HG02938 (cell line): ENCODE measurements at regions not wholly inside any gene's neighbourhood (a gene's known extent, or its start where the extent isn't known, plus 50 kb on each side); places are given as distances from the start of the nearest gene placed in this dataset.

Experiments used
- ATAC-seq: cut with Tn5 transposase; IDR thresholded peaks from one replicate; pipeline ENCODE4 v1.9.1; 2021; ENCODE audit warnings: mild to moderate bottlenecking, moderate library complexity; ENCODE audit not compliant: unreplicated experiment

DNA sequence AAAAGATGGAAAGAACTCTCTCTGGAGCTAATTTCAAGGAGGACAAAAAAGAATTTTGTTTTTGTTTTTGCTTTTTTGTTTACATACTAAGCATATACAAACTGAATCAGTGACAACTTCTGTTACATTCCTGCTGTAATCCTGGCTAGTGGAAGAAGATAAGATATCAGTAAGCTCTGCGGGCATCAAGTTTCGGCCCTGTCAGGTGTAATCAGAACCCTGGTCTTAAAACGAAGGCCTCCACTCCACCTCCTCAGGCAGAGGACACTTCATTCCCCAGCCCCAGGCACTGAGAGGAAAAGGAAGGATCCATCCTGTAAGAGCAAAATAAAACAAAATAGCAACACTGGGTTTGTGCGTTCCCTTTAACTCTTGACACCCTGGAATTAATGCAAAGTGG is 88.9 kb upstream of the ARHGAP29 start:
- no peak for ATAC-seq

DNA sequence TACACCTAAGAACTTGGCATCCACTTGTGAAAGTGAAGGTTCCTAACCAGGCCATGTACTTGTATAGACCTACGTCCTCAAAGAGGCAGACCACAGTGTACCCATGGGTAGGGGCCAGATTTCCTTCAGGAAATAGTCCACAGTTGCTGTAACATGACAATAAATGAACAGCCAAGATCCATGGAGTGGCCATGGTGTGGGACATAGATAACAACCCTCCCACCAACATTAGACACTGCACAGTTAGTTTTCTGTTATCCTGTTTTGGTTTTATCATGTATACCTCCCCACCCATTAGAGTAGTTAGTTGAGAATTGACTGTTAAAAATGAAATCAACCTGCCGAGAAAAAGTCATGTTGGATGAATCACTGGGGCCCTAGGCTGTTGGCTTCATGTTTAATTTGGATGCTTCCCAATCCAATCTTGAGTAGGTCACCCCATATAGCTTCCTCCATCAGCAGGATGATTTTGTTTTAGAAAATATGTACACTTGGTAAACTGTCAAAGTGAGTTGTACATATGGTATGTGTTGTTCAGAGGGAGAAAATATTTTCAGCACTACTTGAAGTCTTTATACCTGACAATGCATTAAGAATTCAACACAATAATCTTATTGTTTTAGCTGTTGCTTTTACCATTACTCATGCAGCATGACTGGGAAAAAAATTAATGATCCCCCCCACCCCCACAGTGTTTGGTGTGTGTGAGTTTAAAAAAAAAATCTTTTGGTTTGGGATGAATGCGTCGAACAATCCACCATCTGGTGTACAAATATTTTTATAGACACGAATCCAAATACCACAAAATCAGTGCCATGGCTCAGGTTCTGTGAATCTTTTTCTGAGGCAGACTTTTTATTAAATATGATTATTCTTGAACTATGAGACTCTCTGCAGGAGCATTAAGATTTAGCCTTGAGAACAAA is 88.3 kb upstream of the ARHGAP29 start:
- no peak for ATAC-seq

- ATAC-seq: no peak
These were observed 86.8 kb upstream of the ARHGAP29 start for GRCh38 chr1:94324178-94324544.

- no peak for ATAC-seq
These were observed 86.2 kb upstream of the ARHGAP29 start for GRCh38 chr1:94323311-94324177.

- ATAC-seq: no peak
These were observed 85.3 kb upstream of the ARHGAP29 start for GRCh38 chr1:94322696-94323095.

DNA sequence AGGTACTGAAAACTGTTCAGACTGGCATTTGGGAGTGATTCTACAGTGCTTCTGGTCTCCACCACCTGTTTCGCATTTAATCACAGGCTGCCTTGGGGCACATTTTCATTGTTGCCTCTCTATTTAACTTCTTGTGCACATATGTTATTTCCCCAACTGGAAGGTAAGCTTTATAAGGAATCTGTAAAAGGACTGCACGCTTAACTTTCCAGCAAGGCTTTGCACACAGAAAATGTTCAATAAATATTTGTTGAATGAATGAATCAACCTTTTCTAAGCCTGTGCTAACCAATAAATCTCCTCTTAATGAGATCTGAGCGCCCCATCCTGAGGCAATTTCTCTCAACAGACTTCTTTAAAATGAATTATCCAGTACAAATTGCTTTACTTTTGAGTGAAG is 84.3 kb upstream of the ARHGAP29 start:
- ATAC-seq: no peak

GRCh38 chr1:94319319-94320102 is 82.1 kb upstream of the ARHGAP29 start:
- ATAC-seq: no peak

DNA sequence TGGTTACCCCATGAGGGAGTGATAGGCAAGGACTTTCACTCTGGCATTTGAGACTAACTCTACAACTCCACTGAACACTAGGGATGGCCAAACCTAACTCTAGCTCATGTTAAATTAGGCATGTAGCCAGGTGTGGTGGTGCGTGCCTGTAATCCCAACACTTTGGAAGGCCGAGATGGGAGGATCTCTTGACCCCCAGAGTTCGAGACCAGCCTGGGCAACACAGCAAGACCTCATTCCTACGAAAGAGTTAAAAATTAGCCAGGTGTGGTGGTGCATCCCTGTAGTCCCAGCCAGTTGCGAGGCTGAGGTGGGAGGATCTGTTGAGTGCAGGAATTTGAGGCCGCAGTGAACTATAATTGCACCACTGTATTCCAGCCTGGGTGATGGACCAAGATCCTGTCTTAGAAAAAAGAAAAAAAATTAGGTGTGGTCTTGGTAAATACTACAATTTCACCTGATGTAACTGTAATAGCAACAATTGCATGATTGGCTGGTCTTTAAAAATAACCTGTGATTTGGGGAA is 81.2 kb upstream of the ARHGAP29 start:
- ATAC-seq: no peak

- no peak for ATAC-seq
These were observed 80.4 kb upstream of the ARHGAP29 start for GRCh38 chr1:94317790-94318188.

DNA sequence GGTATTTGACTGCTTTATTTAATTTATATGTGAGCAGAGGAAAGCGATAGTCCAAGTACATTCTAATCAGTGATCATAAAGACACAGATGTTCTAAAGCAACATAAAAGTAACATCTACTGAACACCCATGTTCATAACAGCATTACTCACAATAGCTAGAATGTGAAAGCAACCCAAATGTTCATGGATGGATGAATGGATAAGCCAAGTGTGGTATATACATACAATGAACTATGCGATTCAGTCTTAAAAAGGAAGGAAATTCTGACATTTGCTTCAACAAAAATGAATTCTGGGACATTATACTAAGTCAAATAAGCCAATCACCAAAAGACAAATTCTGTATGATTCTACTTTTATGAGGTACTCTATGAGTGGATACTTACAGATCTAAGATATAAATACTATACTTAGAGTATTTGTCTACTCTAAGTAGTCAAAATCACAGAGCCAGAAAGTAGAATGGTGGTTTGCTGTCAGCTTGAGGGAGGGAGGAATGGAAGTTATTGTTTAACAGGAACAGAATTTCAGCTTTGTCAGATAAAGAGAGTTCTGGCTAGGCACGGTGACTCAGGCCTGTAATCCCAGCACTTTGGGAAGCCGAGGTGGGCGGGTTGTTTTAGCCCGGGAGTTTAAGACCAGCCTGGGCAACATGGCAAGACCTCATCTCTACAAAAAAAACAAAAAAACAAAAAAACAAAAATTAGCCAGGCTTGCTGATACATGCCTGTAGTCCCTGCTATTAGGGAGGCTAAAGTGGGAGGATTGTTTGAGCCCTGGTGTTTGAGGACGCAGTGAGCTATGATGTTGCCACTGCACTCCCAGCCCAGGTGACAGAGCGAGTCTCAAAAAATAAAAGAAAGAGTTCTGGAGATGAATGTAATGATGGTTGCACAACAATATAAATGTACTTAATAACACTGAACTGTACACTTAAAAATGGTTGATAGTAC is 79.7 kb upstream of the ARHGAP29 start:
- ATAC-seq: no peak

GRCh38 chr1:94316183-94316582 is 78.8 kb upstream of the ARHGAP29 start:
- no peak for ATAC-seq

DNA sequence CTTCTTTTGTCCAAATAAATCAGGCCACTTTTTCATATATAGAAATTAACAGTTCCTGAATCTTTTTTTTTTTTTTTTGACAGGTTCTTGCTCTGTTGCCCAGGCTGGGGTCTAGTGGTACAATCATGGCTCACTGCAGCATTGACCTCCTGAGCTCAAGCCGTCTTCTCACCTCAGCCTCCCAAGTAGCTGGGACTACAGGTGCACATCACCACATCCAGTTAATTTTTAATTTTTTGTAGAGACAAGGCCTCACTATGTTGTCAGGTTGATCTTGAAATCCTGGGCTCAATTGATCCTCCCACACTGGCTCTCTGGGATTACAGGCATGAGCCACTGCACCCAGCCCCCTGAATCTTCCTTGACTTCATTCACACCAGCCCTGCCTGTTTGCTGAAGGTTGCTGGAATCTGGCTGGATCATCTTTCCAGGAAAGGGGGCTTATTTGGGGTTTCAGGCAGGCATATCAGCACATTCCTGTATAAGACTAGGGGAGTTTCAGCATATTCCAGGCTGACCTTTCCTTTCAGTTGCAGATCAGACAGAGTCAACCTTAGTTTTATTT is 78.2 kb upstream of the ARHGAP29 start:
- ATAC-seq: no peak

DNA sequence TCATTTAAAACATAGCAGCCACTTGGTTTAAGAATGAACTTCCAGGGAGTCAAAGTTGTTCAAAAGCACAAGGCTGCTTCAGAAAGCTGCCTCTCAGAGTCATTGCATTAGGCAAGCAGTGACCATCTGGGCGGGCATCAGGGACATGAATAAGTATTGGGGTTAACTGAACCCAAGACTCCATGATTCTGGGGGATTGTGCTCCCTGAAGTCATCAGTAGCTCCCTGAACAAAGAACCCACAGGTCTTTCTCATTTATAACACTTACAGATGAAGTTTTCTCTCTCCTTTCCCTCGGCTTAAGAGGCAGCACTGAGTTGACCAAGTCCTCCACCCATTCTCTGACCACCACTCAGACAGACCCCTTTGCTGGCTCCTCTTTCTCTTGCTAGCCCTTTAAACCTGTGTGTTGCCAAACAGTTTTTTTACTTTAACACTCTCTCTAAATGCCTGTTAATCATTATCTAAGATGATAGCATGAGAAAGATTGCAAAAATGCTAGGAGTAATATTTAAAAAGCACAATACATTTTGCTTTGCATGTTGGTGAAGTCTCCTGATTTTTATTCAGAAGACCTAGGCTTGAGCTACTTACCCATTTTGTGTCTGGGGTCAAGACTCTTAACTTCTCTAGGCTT is 77.0 kb upstream of the ARHGAP29 start:
- no peak for ATAC-seq

DNA sequence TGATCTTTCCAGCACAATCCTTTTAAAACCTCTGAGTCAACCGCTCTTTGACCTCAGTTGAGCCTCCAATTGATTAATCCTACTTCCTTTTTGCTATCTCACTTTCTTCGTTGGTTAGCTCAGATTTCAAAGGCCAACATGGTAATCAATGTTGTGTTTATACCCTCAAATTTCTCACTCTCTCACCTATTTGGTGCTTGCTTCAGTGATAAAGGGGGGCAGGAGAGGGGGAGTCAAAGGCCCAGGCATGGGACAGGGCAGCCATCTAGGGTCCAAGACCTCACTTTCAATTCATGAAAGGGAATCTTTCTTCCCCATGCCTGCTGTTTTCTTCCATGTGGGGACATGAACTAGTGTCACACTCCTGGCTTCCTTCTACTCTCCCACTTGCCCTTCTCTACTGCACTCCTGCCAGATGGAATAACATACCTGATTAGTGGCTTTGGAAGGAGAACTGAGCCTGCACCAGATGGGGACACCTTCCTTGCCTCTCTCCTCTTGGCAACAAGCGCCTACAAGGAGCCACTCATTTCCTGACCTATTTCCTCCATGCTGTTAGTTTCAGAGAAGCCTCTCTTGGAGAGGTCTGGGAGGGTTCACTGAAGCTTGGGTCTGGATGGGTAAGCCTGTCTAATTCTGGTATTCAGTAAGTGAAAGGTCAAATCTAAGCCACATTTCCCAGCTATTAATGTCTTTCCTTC is 73.3 kb upstream of the ARHGAP29 start:
- no peak for ATAC-seq

- ATAC-seq: no peak
These were observed 72.6 kb upstream of the ARHGAP29 start for GRCh38 chr1:94309829-94310569.

GRCh38 chr1:94309216-94309615 is 71.8 kb upstream of the ARHGAP29 start:
- ATAC-seq: no peak

DNA sequence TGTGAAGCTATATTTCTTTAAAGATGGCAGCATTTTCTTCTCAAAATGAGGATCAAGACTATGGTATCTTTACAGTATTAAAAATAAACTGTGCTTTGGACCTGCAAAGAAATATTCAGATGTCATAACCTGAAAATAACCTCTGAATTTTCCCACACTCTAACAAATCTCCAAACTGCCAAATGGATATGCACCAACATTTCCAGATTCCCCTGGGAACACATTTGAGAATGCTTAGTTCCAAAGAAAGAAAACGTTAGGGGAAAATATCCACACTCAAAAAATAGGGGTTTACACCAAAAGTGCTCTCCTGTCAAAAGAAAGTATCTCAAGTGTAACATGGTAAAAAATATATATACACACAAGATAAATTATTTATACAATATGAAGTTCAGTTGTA is 69.1 kb upstream of the ARHGAP29 start:
- no peak for ATAC-seq

GRCh38 chr1:94305704-94306103 is 68.3 kb upstream of the ARHGAP29 start:
- no peak for ATAC-seq
